HepG2 (cell line): ENCODE measurements at regions not wholly inside any gene's neighbourhood (a gene's known extent, or its start where the extent isn't known, plus 50 kb on each side); places are given as distances from the start of the nearest gene placed in this dataset.

Source experiments
- ATAC-seq: fragments of 200-7000 bp; cut with Tn5 transposase; 3 replicates; pipeline ENCODE4 v1.9.1; 2020; ENCODE audit warnings: mild to moderate bottlenecking, moderate library complexity
- BruUV-seq: library from RNA; stranded (reverse); fragments of 400-500 nt; replicated peaks from 2 replicates; lab custom pipeline; 2021; lab: Mats Ljungman, UMichigan
- CTCF ChIA-PET: fragments of 300-600 bp; formaldehyde crosslinking; extraction: SDS; loops from one replicate; lab custom pipeline; 2021; ENCODE audit warnings: low total read pairs, inconsistent platforms, low intra/inter-chr PET ratio; lab: Yijun Ruan, JAX
- POLR2A ChIA-PET: fragments of 350-600 bp; sonication (Branson Sonifier 250); formaldehyde crosslinking; loops from one replicate; lab custom pipeline; 2020; ENCODE audit warnings: antibody characterized with exemption, inconsistent platforms; lab: Yijun Ruan, JAX
- DNase-seq: peaks from one replicate; pipeline ENCODE4 v3.0.0-alpha.2; 2015; ENCODE audit warnings: low spot score
- FAIRE-seq: peaks from 3 replicates; lab custom pipeline; 2011; peaks lifted over from hg19 to GRCh38; lab: Jason Lieb, UNC
- H2AFZ ChIP-seq: one replicate; pipeline ENCODE4 v1.6.1; 2011; ENCODE audit warnings: low read length, inconsistent platforms
- H3K27ac ChIP-seq: fragments of 300-600 bp; 3 replicates; pipeline ENCODE4 v1.8.0; 2011; ENCODE audit warnings: mixed run types, mild to moderate bottlenecking, mixed read lengths, low read length, inconsistent platforms; ENCODE audit not compliant: insufficient read depth; ENCODE audit errors: extremely low read length
- H3K27me3 ChIP-seq, 2 experiments: fragments of 200-600 bp in 1 of 2; 2 replicates in 1 of 2; 3 replicates in 1 of 2; pipeline versions ENCODE4 v1.6.0 to v1.8.0; 2011; ENCODE audit warnings: low read length in 2 of 2, mild to moderate bottlenecking in 2 of 2, moderate library complexity in 2 of 2, inconsistent platforms in 1 of 2; ENCODE audit not compliant: insufficient read depth in 2 of 2, control insufficient read depth in 1 of 2
- H3K36me3 ChIP-seq, 2 experiments: fragments of 200-600 bp in 1 of 2; replicated peaks in 1 of 2; 2 replicates in 1 of 2; 3 replicates in 1 of 2; pipeline versions ENCODE4 v1.5.1 to v1.8.0; 2011; ENCODE audit warnings: low read length in 2 of 2, inconsistent platforms in 1 of 2; ENCODE audit not compliant: insufficient read depth in 2 of 2, control insufficient read depth in 1 of 2
- H3K4me1 ChIP-seq: 2 replicates; pipeline ENCODE4 v1.5.1; 2012; ENCODE audit warnings: low read length, inconsistent platforms; ENCODE audit not compliant: insufficient read depth
- H3K4me2 ChIP-seq: 2 replicates; pipeline ENCODE4 v1.6.0; 2011; ENCODE audit warnings: low read depth, low read length, inconsistent platforms
- H3K4me3 ChIP-seq, 3 experiments: fragments of 200-600 bp in 1 of 3; sonication (generic), shearing (Covaris generic) in 1 of 3; replicated peaks in 1 of 3; 2 replicates each; pipeline ENCODE4 v1.5.1; 2011 to 2016; ENCODE audit warnings: low read length in 3 of 3, inconsistent platforms in 2 of 3, low read depth in 2 of 3, mild to moderate bottlenecking in 2 of 3, control low read depth in 1 of 3, mixed read lengths in 1 of 3; ENCODE audit not compliant: insufficient read depth in 1 of 3
- H3K79me2 ChIP-seq: one replicate; pipeline ENCODE4 v1.6.1; 2011; ENCODE audit warnings: low read length, inconsistent platforms; ENCODE audit not compliant: insufficient read depth
- H3K9ac ChIP-seq: 2 replicates; pipeline ENCODE4 v1.6.0; 2011; ENCODE audit warnings: mild to moderate bottlenecking, low read depth, low read length, inconsistent platforms; ENCODE audit not compliant: insufficient read depth
- H3K9me3 ChIP-seq: 2 replicates; pipeline ENCODE4 v1.5.1; 2012; ENCODE audit warnings: mild to moderate bottlenecking, low read length
- H4K20me1 ChIP-seq: 2 replicates; pipeline ENCODE4 v1.6.0; 2011; ENCODE audit warnings: inconsistent platforms, mild to moderate bottlenecking, low read length, moderate library complexity; ENCODE audit not compliant: insufficient read depth
- ARID2 ChIP-seq: sonication (generic); formaldehyde crosslinking; IDR thresholded peaks from 2 replicates; pipeline ENCODE4 v1.8.1; 2022; ENCODE audit warnings: mild to moderate bottlenecking, missing genetic modification reagents, borderline replicate concordance
- ATF7-NPFF ChIP-seq: sonication (generic); formaldehyde crosslinking; IDR thresholded peaks from 2 replicates; pipeline ENCODE4 v1.8.1; 2023; ENCODE audit warnings: mild to moderate bottlenecking, low read depth, missing genetic modification reagents, moderate library complexity
- BRD4 ChIP-seq: sonication (generic); formaldehyde crosslinking; IDR thresholded peaks from 2 replicates; pipeline ENCODE4 v1.4.0; 2020; ENCODE audit warnings: missing genetic modification reagents
- GATA4 ChIP-seq: sonication (generic); IDR thresholded peaks from 2 replicates; pipeline ENCODE4 v1.6.1; 2016; ENCODE audit warnings: antibody characterized with exemption, low read depth, borderline replicate concordance
- GATAD2A ChIP-seq: IDR thresholded peaks from 2 replicates; pipeline ENCODE4 v1.6.1; 2016
- IKZF4 ChIP-seq: sonication (generic); formaldehyde crosslinking; IDR thresholded peaks from 2 replicates; pipeline ENCODE4 v1.5.1; 2020; ENCODE audit warnings: borderline replicate concordance, mild to moderate bottlenecking, low read depth, missing genetic modification reagents; ENCODE audit errors: not compliant biosample characterization
- IRF9 ChIP-seq: sonication (generic); formaldehyde crosslinking; IDR thresholded peaks from 2 replicates; pipeline ENCODE4 v1.8.0; 2022; ENCODE audit warnings: missing genetic modification reagents, mild to moderate bottlenecking, borderline replicate concordance
- NR3C1 ChIP-seq: sonication (generic); formaldehyde crosslinking; IDR thresholded peaks from 2 replicates; pipeline ENCODE4 v1.4.0; 2020; ENCODE audit warnings: missing genetic modification reagents
- RNF2 ChIP-seq: fragments of 450-650 bp; conservative IDR thresholded peaks from 2 replicates; pipeline ENCODE4 v1.6.1; 2016; ENCODE audit warnings: low read depth
- THAP8 ChIP-seq: sonication (generic); formaldehyde crosslinking; IDR thresholded peaks from 2 replicates; pipeline ENCODE4 v1.5.1; 2020; ENCODE audit warnings: missing genetic modification reagents, mild to moderate bottlenecking, borderline replicate concordance
- ZFX ChIP-seq: sonication (generic); formaldehyde crosslinking; IDR thresholded peaks from 2 replicates; pipeline ENCODE4 v1.4.0; 2020; ENCODE audit warnings: mild to moderate bottlenecking, low read depth, missing genetic modification reagents, moderate library complexity
- ZNF367 ChIP-seq: sonication (generic); formaldehyde crosslinking; IDR thresholded peaks from 2 replicates; pipeline ENCODE4 v1.4.0; 2020; ENCODE audit warnings: missing genetic modification reagents, borderline replicate concordance
- ZNF432 ChIP-seq: sonication (generic); formaldehyde crosslinking; IDR thresholded peaks from 2 replicates; pipeline ENCODE4 v1.5.0; 2020; ENCODE audit warnings: missing genetic modification reagents, mild to moderate bottlenecking, borderline replicate concordance
- ZNF720 ChIP-seq: sonication (generic); formaldehyde crosslinking; IDR thresholded peaks from 2 replicates; pipeline ENCODE4 v1.4.0; 2020; ENCODE audit warnings: missing genetic modification reagents
- ZNF75D ChIP-seq: sonication (generic); formaldehyde crosslinking; IDR thresholded peaks from 2 replicates; pipeline ENCODE4 v1.8.1; 2023; ENCODE audit warnings: missing genetic modification reagents, mild to moderate bottlenecking, borderline replicate concordance
- ZNF766 ChIP-seq: sonication (generic); formaldehyde crosslinking; IDR thresholded peaks from 2 replicates; pipeline ENCODE4 v1.5.0; 2020; ENCODE audit warnings: missing genetic modification reagents, borderline replicate concordance
- WGBS: methylation state at CpG from one replicate; pipeline ENCODE4 v1.1.6; 2017; ENCODE audit warnings: low lambda C conversion rate; 5-methylcytosine and 5-hydroxymethylcytosine counted together
- in situ Hi-C: cut with HindIII; loops from 2 replicates; pipeline ENCODE4 v1.10.0; 2017; ENCODE audit warnings: low pct_unique_long_range_greater_than_20kb; ENCODE audit not compliant: extremely low pct_ligation_motif_present
- intact Hi-C: fragments of 100-400 bp; cut with micrococcal nuclease; formaldehyde crosslinking; loops from one replicate; pipeline ENCODE4 v1.10.0; 2022; ENCODE audit not compliant: unreplicated experiment
- TF ChIP-seq, protein P1 (sequence below): sonication (generic); formaldehyde crosslinking; IDR thresholded peaks from 2 replicates; pipeline ENCODE4 v1.5.0; 2020; ENCODE audit warnings: mild to moderate bottlenecking, missing genetic modification reagents

- ATAC-seq, result no peak
- Histone ChIP-seq H3K36me3 (no peaks in the 10 kb centered on the region), H3K9ac (no peak overlapping the region), H3K4me1 (no peaks in the 10 kb centered on the region), H3K4me2 (no peak overlapping the region), H3K9me3 (no peaks in the 10 kb centered on the region), H4K20me1 (no peaks in the 10 kb centered on the region), H3K27ac (no peak overlapping the region), H3K4me3 (no peak overlapping the region), H3K79me2 (no peaks in the 10 kb centered on the region), H2AFZ (no peak overlapping the region)
- POLR2A ChIA-PET, result no interaction called here
- WGBS, result 19% methylated on average over 5 of the region's 5 CpGs
- no peak for DNase-seq
- intact Hi-C loops, result no loop called here
- no TSS peak for BruUV-seq
- FAIRE-seq, result no peak
- TF ChIP-seq ZNF720 (CRISPR knock-in tag) (no peak), ZFX (CRISPR knock-in tag) (no peak), ATF7-NPFF (CRISPR knock-in tag) (no peak), ZNF766 (no peak), ARID2 (CRISPR knock-in tag) (no peak), ZNF367 (no peak), NR3C1 (CRISPR knock-in tag) (no peak), BRD4 (CRISPR knock-in tag) (no peak), IRF9 (no peak), RNF2 (no peak), GATAD2A (no peak), ZNF75D (CRISPR knock-in tag) (no peak), IKZF4 (no peak), THAP8 (CRISPR knock-in tag) (no peak), GATA4 (no peak), ZNF432 (CRISPR knock-in tag) (no peak)
- TF ChIP-seq, protein P1, sequence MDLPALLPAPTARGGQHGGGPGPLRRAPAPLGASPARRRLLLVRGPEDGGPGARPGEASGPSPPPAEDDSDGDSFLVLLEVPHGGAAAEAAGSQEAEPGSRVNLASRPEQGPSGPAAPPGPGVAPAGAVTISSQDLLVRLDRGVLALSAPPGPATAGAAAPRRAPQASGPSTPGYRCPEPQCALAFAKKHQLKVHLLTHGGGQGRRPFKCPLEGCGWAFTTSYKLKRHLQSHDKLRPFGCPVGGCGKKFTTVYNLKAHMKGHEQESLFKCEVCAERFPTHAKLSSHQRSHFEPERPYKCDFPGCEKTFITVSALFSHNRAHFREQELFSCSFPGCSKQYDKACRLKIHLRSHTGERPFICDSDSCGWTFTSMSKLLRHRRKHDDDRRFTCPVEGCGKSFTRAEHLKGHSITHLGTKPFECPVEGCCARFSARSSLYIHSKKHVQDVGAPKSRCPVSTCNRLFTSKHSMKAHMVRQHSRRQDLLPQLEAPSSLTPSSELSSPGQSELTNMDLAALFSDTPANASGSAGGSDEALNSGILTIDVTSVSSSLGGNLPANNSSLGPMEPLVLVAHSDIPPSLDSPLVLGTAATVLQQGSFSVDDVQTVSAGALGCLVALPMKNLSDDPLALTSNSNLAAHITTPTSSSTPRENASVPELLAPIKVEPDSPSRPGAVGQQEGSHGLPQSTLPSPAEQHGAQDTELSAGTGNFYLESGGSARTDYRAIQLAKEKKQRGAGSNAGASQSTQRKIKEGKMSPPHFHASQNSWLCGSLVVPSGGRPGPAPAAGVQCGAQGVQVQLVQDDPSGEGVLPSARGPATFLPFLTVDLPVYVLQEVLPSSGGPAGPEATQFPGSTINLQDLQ (CRISPR knock-in tag), result no peak
- TF ChIP-seq, all 625 proteins: peak for 0
- peaks cover 0 to 22% of the 10 kb centered on the region in 2 experiments; a peak in 2 of 5 replicates for H3K27me3 ChIP-seq
- CTCF ChIA-PET, result no interaction called here
- in situ Hi-C loops, result no loop called here
Observed at GRCh38 chr10:3527869-3528268, 257.1 kb downstream of the KLF6 start.
